ENCODE measurements at regions not wholly inside any gene's neighbourhood (a gene's known extent, or its start where the extent isn't known, plus 50 kb on each side); places are given as distances from the start of the nearest gene placed in this dataset.
"Not testable (repeated sequence)": the region's sequence is repeated elsewhere in the genome, so short reads cannot be mapped to it uniquely, and the experiment has no call there.

- DNase-seq (ENCODE audit: low read depth): no peak
Observed at GRCh38 chr12:34606749-34607519, 584.6 kb downstream of the ALG10 start.

DNA sequence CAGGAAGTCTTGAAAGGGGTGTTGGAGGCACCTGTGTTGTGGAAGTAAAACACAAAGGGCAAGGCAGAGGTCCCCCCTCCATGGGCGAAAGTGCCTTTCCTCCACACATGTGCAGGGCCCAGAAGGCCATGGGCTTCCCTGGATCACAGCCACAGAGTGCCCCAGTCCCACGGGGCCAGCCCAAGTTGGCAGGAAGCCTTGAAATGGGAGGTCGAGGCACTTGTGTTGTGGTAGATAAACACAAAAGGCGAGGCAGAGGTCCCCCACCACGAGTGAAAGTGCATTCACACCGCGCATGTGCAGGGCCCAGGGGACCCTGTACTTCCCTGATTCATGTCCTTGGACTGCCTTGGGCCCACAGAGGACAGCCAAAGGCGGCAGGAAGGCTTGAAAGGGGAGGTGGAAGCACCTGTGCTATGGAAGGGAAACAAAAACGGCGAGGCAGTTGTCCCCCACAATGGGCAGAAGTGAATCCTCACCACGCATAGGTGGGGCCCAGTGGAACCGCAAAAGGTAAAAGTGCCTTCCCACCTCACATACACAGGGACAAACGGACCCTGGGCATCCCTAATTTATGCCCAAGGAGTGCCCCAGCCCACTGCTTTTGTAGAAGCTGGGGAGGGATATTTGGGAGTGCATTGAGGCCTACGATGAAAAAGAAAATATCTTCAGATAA is 585.4 kb downstream of the ALG10 start:
- DNase-seq (ENCODE audit: low read depth): no peak

- not testable (repeated sequence) for DNase-seq (ENCODE audit: low read depth)
Observed at GRCh38 chr12:34613988-34614387, 591.7 kb downstream of the ALG10 start.

DNA sequence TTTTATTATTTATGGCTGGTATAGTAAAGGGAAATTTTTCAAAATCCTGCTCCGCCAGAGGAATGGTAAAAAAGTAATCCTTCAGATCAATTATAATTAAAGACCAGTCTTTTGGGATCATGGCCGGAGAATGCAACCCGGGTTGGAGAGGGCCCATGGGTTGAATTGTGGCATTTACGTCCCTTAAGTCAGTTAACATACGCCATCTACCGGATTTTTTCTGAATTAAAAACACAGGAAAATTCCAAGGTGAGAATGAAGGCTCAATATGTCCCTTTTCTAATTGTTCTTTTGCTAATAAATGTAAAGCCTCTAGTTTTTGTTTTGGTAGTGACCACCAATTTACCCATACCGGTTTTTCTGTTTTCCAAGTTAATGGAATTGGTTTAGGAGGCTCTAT is 602.8 kb downstream of the ALG10 start:
- DNase-seq (ENCODE audit: low read depth): peak; percentile 9

DNA sequence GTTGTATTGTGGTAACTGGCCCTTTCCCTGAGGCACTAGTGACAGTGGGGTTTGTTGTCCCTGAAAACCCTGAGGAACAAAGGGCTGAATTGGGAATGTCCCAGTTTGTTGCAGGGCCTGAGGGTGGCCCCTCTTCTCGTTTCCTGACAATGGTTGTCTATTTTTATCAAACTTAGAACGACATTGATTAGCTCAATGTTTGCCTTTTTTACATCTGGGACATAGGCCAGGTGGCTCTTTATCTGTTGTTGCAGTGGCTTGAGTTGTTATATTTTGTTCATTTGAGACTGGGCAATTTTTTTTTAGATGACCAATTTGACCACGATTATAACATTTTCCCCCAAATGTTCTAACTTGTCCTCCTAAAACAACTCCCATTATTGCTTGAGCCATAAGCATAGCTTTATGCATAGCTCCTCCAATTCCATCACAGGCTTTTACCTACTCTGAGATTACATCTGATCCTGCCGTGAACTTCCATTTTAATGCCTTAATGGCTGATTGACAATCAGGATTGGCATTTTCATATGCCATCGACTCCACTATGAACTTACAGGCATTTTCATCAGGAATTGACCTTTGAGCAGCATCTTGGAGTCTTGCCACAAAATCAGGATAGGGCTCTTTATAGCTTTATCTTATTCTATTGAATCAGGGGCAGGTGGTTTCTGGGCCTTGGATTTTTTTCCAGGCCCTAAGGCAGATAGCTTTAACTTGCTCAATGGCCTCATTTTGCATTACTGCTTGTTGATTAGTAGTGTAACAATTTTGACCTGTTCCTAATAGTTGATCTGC is 604.3 kb downstream of the ALG10 start:
- DNase-seq (ENCODE audit: low read depth): no peak

All from myocyte (in vitro differentiated cells).